Activated naive CD8-positive, alpha-beta T cell treated with anti-CD3 and anti-CD28 coated beads, Interleukin-2, amount 50 U/mL, for 24 hours (primary cell): ENCODE measurements at regions not wholly inside any gene's neighbourhood (a gene's known extent, or its start where the extent isn't known, plus 50 kb on each side); places are given as distances from the start of the nearest gene placed in this dataset.
"Not testable (repeated sequence)": the region's sequence is repeated elsewhere in the genome, so short reads cannot be mapped to it uniquely, and the experiment has no call there.

Source experiments
- ATAC-seq: fragments of 150-1000 bp; cut with Tn5 transposase; one replicate; pipeline ENCODE4 v1.10.0; 2021
- DNase-seq: peaks from one replicate; pipeline ENCODE4 v3.0.0; 2021
- H3K27ac Mint-ChIP-seq: one replicate; pipeline ENCODE4 v1.8.0; 2021; ENCODE audit warnings: mild to moderate bottlenecking, mixed read lengths
- H3K27me3 Mint-ChIP-seq: one replicate; pipeline ENCODE4 v1.8.0; 2021; ENCODE audit warnings: mixed read lengths
- H3K36me3 Mint-ChIP-seq: one replicate; pipeline ENCODE4 v1.8.0; 2021; ENCODE audit warnings: low read depth, mixed read lengths
- H3K4me1 Mint-ChIP-seq: one replicate; pipeline ENCODE4 v1.8.0; 2021; ENCODE audit warnings: mixed read lengths
- H3K4me3 Mint-ChIP-seq: one replicate; pipeline ENCODE4 v1.8.0; 2021; ENCODE audit warnings: mild to moderate bottlenecking, moderate library complexity, mixed read lengths
- H3K9me3 Mint-ChIP-seq: one replicate; pipeline ENCODE4 v1.8.0; 2021; ENCODE audit warnings: mixed read lengths

GRCh38 chr13:82458169-82458568 is 1424.1 kb downstream of the SLITRK1 start:
- peaks cover 29% of the 10 kb centered on the region for H3K9me3 Mint-ChIP-seq
- H3K27me3 Mint-ChIP-seq = no peaks in the 10 kb centered on the region
- H3K4me1 Mint-ChIP-seq = no peaks in the 10 kb centered on the region
- no peaks in the 10 kb centered on the region for H3K36me3 Mint-ChIP-seq
- DNase-seq (no peak), ATAC-seq (no peak)
- H3K27ac Mint-ChIP-seq = no peak overlapping the region
- no peak overlapping the region for H3K4me3 Mint-ChIP-seq

GRCh38 chr13:82457548-82457947 is 1424.7 kb downstream of the SLITRK1 start:
- H3K27ac Mint-ChIP-seq, H3K4me1 Mint-ChIP-seq, H3K27me3 Mint-ChIP-seq: not testable (repeated sequence)

DNA sequence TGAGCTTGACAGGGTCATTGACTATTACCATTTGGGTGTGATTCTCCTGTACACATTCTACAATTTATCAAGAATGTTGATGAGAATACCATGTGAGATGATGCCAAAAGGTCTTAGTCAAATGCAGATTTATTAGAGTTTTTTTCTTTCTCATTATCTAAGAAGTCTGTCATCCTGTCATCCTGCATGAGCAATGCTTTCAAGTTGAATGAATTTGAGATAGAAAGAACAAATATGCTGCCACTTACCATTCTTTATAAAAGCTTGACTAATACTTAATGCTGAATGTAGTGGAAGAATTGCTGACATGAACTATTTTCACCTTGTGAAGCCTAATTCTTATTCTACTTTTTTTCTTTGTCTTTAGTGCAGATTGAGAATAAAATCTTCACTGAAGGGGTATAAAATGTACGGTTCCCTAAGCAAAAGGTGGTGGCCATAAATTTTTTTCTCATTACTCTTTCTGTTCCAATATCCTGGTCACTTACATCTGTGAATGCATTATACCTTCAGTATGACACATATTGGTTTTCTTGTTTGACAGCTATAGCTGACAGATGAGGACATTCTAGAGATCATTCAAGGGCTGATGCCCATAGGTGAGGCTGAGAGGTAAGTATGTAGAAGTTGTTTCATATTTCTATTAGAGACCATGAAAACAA is 1434.7 kb downstream of the SLITRK1 start:
- Mint-ChIP-seq H3K9me3 (peaks cover 9% of the 10 kb centered on the region), H3K4me1 (no peaks in the 10 kb centered on the region), H3K36me3 (no peaks in the 10 kb centered on the region), H3K27ac (no peak overlapping the region), H3K4me3 (no peak overlapping the region), H3K27me3 (no peaks in the 10 kb centered on the region)
- no peak for ATAC-seq
- DNase-seq = no peak

More at GRCh38 chr13:82457548-82457947, 1424.7 kb downstream of the SLITRK1 start:
- ATAC-seq, H3K4me3 Mint-ChIP-seq, H3K36me3 Mint-ChIP-seq, DNase-seq: not testable (repeated sequence)
- H3K9me3 Mint-ChIP-seq = peaks cover 25% of the 10 kb centered on the region

DNA sequence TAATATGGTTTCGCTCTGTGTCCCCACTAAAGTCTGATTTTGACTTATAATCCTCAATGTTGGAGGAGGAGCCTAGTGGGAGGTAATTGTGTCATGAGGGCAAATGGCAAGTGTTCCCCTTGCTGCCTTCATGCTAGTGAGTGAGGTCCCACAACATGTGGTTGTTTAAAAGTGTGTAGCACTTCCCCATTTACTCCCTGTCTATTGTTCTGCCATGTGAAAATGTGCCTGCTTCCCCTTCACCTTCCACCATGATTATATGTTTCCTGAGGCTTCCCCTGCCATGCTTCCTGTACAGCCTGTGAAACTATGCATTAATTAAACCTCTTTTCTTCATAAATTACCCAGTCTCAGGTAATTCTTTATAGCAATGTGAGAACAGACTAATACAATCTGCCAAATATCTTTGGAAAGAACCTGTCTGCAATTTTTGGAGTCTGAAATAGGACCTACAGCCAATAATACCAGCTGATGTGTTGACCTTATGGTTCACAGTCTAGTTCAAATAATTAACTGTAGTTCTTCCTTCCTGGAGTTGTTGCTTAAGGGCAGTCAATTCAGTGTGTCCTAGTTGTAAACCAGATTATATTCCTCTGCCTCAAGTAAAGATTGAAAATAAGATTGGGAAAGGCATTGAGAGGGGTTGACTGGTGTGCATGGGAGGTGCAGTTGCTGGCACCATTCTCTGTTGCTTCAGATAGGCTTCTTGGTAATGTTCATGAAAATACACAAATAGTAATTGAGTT is 1442.9 kb downstream of the SLITRK1 start:
- no peaks in the 10 kb centered on the region for H3K36me3 Mint-ChIP-seq
- H3K27me3 Mint-ChIP-seq = no peaks in the 10 kb centered on the region
- no peak for DNase-seq
- no peak overlapping the region for H3K27ac Mint-ChIP-seq
- no peaks in the 10 kb centered on the region for H3K4me1 Mint-ChIP-seq
- H3K4me3 Mint-ChIP-seq = no peak overlapping the region
- peaks cover 17% of the 10 kb centered on the region for H3K9me3 Mint-ChIP-seq
- no peak for ATAC-seq

GRCh38 chr13:82438320-82438719 is 1444.0 kb downstream of the SLITRK1 start:
- no peak for ATAC-seq
- Mint-ChIP-seq H3K4me1 (no peaks in the 10 kb centered on the region), H3K27me3 (no peaks in the 10 kb centered on the region), H3K4me3 (no peak overlapping the region), H3K36me3 (no peaks in the 10 kb centered on the region), H3K27ac (no peak overlapping the region), H3K9me3 (peaks cover 17% of the 10 kb centered on the region)
- no peak for DNase-seq

DNA sequence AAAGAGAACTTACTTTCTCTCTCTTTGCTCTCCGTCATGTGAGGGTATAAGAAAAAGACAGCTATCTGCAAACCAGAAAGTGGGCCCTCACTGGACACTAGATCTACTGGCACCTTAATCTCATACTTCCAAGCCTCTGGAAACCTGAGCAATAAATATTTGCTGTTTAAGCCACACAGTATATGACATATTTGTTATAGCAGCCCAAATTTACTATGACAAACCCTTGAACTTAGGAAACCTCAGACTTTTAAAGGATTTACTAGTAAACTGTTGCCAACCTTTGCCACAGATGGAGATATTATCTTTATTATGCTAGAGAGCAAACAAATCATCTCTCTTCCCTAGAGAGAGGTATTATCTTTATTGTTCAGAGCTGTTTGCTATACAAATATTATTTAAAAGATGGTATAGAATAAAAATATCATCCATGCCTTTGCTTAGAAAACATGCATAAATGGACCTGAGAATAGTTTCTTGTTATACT is 1446.1 kb downstream of the SLITRK1 start:
- H3K4me1 Mint-ChIP-seq = no peaks in the 10 kb centered on the region
- H3K9me3 Mint-ChIP-seq = peaks cover 21% of the 10 kb centered on the region
- no peak overlapping the region for H3K27ac Mint-ChIP-seq
- DNase-seq = no peak
- no peaks in the 10 kb centered on the region for H3K36me3 Mint-ChIP-seq
- no peaks in the 10 kb centered on the region for H3K27me3 Mint-ChIP-seq
- no peak for ATAC-seq
- no peak overlapping the region for H3K4me3 Mint-ChIP-seq

DNA sequence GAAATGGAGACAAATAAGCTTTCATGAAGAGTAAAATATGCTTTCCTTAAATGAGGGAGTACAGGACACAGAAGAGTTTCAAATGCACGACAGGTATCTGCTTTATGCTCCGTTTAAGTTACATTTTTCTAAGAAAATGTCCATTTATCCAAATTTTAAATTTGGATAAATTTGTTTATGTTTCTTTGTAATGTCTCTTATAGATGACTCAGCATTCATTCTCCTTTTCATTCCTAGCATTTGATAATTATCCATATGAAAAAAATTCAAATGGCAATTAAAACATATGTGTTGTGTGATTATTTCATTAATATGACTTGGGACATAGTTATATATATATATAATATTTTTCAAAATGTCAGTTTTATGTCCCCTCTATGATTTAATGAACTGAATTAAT is 1449.3 kb downstream of the SLITRK1 start:
- Mint-ChIP-seq H3K4me1 (no peaks in the 10 kb centered on the region), H3K36me3 (no peaks in the 10 kb centered on the region), H3K27me3 (no peaks in the 10 kb centered on the region), H3K4me3 (no peak overlapping the region), H3K9me3 (peaks cover 11% of the 10 kb centered on the region), H3K27ac (no peak overlapping the region)
- ATAC-seq (no peak), DNase-seq (no peak)

- Mint-ChIP-seq H3K27ac (no peak overlapping the region), H3K4me3 (no peak overlapping the region), H3K9me3 (peaks cover 19% of the 10 kb centered on the region), H3K36me3 (no peaks in the 10 kb centered on the region), H3K27me3 (no peaks in the 10 kb centered on the region), H3K4me1 (no peaks in the 10 kb centered on the region)
- ATAC-seq = no peak
- no peak for DNase-seq
These were observed 1469.5 kb downstream of the SLITRK1 start for GRCh38 chr13:82412749-82413148.

GRCh38 chr13:82407321-82407720 is 1475.0 kb downstream of the SLITRK1 start:
- H3K4me1 Mint-ChIP-seq = no peaks in the 10 kb centered on the region
- ATAC-seq (no peak), DNase-seq (no peak)
- H3K4me3 Mint-ChIP-seq = no peak overlapping the region
- peaks cover 23% of the 10 kb centered on the region for H3K9me3 Mint-ChIP-seq
- H3K36me3 Mint-ChIP-seq = no peaks in the 10 kb centered on the region
- no peak overlapping the region for H3K27ac Mint-ChIP-seq
- H3K27me3 Mint-ChIP-seq = no peaks in the 10 kb centered on the region

- Mint-ChIP-seq H3K27me3 (no peaks in the 10 kb centered on the region), H3K4me3 (no peak overlapping the region), H3K36me3 (no peaks in the 10 kb centered on the region), H3K9me3 (peaks cover 6% of the 10 kb centered on the region), H3K27ac (no peak overlapping the region), H3K4me1 (no peaks in the 10 kb centered on the region)
- ATAC-seq (no peak), DNase-seq (no peak)
These were observed 1507.6 kb downstream of the SLITRK1 start for GRCh38 chr13:82374719-82375118.

GRCh38 chr13:82370316-82370715 is 1512.0 kb downstream of the SLITRK1 start:
- Mint-ChIP-seq H3K4me1 (no peaks in the 10 kb centered on the region), H3K27me3 (no peaks in the 10 kb centered on the region), H3K27ac (no peak overlapping the region), H3K36me3 (no peaks in the 10 kb centered on the region), H3K9me3 (no peaks in the 10 kb centered on the region), H3K4me3 (no peak overlapping the region)
- DNase-seq (no peak), ATAC-seq (no peak)

DNA sequence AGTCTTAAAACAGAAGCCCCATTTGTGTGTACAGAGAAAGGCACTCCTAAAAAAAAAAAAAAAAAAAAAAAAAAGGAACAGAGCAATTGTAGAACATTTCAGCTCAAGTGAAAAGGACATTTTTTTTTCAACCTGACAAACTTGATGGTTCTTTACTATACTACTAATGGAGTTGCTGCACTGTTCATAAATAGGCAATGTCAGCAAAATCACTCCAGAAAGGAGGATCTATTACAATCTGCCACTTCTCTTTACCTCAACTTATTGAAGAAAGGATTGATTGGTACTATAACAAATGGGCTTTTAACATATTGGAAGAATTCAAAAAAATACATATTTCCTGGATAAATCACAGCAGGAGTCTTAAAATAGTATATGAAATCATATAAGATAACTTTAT is 1517.7 kb downstream of the SLITRK1 start:
- Mint-ChIP-seq H3K36me3 (no peaks in the 10 kb centered on the region), H3K27ac (no peak overlapping the region), H3K4me1 (no peaks in the 10 kb centered on the region), H3K9me3 (no peaks in the 10 kb centered on the region), H3K27me3 (no peaks in the 10 kb centered on the region), H3K4me3 (no peak overlapping the region)
- no peak for DNase-seq
- no peak for ATAC-seq

DNA sequence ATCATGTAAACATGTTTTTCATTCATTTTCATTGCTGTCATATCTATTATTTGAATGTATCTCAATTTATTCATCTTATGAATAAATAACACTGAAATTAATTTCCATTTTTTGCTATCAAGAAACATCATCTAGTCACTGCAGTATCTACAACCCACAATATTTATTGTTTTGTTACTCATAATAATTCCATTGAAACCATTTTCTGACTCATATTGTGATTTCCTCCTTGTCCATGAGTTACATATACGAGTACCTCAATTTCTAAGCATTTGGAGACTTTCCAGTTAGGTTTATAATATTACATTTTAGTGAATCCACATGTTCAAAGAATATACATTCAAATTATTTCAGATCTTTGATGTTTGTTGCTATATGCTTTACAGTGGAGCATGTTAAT is 1524.0 kb downstream of the SLITRK1 start:
- no peak for DNase-seq

GRCh38 chr13:82356667-82357410 is 1525.4 kb downstream of the SLITRK1 start:
- Mint-ChIP-seq H3K27ac (no peak overlapping the region), H3K27me3 (no peaks in the 10 kb centered on the region), H3K4me3 (no peak overlapping the region), H3K36me3 (no peaks in the 10 kb centered on the region), H3K4me1 (no peaks in the 10 kb centered on the region), H3K9me3 (peaks cover 5% of the 10 kb centered on the region)
- no peak for DNase-seq
- no peak for ATAC-seq

More for the DNA sequence above, 1524.0 kb downstream of the SLITRK1 start:
- ATAC-seq = no peak
- no peak overlapping the region for H3K4me3 Mint-ChIP-seq
- no peaks in the 10 kb centered on the region for H3K27me3 Mint-ChIP-seq
- no peak overlapping the region for H3K27ac Mint-ChIP-seq
- H3K36me3 Mint-ChIP-seq = no peaks in the 10 kb centered on the region
- H3K9me3 Mint-ChIP-seq = peaks cover 5% of the 10 kb centered on the region
- no peaks in the 10 kb centered on the region for H3K4me1 Mint-ChIP-seq

GRCh38 chr13:82344867-82345266 is 1537.4 kb downstream of the SLITRK1 start:
- ATAC-seq = no peak
- Mint-ChIP-seq H3K4me1 (no peaks in the 10 kb centered on the region), H3K4me3 (no peak overlapping the region), H3K27me3 (no peaks in the 10 kb centered on the region), H3K27ac (no peak overlapping the region), H3K36me3 (no peaks in the 10 kb centered on the region), H3K9me3 (no peaks in the 10 kb centered on the region)
- no peak for DNase-seq
